Psoas muscle (tissue), 7 donors: ENCODE measurements at regions not wholly inside any gene's neighbourhood (a gene's known extent, or its start where the extent isn't known, plus 50 kb on each side); places are given as distances from the start of the nearest gene placed in this dataset.

Source experiments
- ATAC-seq, 4 donors: fragments of 200-7000 bp; cut with Tn5 transposase; one replicate each; pipeline ENCODE4 v1.9.1; 2020; ENCODE audit warnings: moderate library complexity in 3 of 4, mild to moderate bottlenecking in 2 of 4
- DNase-seq, 2 donors: peaks; one replicate each; pipeline ENCODE4 v3.0.0-alpha.2; 2020
- H3K27ac ChIP-seq: fragments of 200-600 bp; one replicate; pipeline ENCODE4 v1.8.0; 2022
- H3K27me3 ChIP-seq, 3 donors: fragments of 200-600 bp in 1 of 3; one replicate each; pipeline versions ENCODE4 v1.6.1 to v1.8.0; 2013 to 2022; ENCODE audit warnings: low read length in 2 of 3, mild to moderate bottlenecking in 2 of 3, moderate library complexity in 1 of 3; ENCODE audit not compliant: insufficient read depth in 3 of 3
- H3K36me3 ChIP-seq, 2 donors: fragments of 200-600 bp in 1 of 2; one replicate each; pipeline versions ENCODE4 v1.6.1 to v1.8.0; 2013 to 2022; ENCODE audit warnings: low read depth in 1 of 2, mild to moderate bottlenecking in 1 of 2, moderate library complexity in 1 of 2; ENCODE audit not compliant: insufficient read depth in 1 of 2
- H3K4me1 ChIP-seq: fragments of 200-600 bp; one replicate; pipeline ENCODE4 v1.8.0; 2022
- H3K4me3 ChIP-seq: fragments of 200-600 bp; one replicate; pipeline ENCODE4 v1.8.0; 2022; ENCODE audit warnings: mild to moderate bottlenecking
- H3K9me3 ChIP-seq: fragments of 200-600 bp; one replicate; pipeline ENCODE4 v1.8.0; 2022
- WGBS, 3 donors: extraction: QIAGEN DNeasy Blood & Tissue Kit; methylation state at CpG; one replicate each; pipeline versions ENCODE4 v1.1.6 to v1.1.7; 2013; 5-methylcytosine and 5-hydroxymethylcytosine counted together
- intact Hi-C, 2 donors: fragments of 100-400 bp; cut with DNase I; formaldehyde crosslinking; loops; one replicate each; pipeline versions ENCODE4 v1.11.0 to v1.14.2; 2022
- TF ChIP-seq, protein P1 (sequence below): fragments of 200-600 bp; IDR thresholded peaks from one replicate; pipeline ENCODE4 v1.8.0; 2022; ENCODE audit warnings: antibody characterized with exemption
- donor health status: healthy with polysubstance abuse.
- donor health status: DM: no; HTN: no; CAD: no; lungs with moderate emphysema.
- donor health status: Bipolar disorder and iron deficiency.
- donor health status: healthy.
- donor health status: DM: yes; HTN: yes; CAD: no.
- donor health status: DM: no; HTN: no; CAD: no.
- donor health status: DM: yes; HTN: yes; CAD: no.

GRCh38 chr21:35900539-35900938 lies 159.8 kb downstream of the SETD4 start:
- Histone ChIP-seq H3K9me3 (no peaks in the 10 kb centered on the region), H3K27ac (no peak overlapping the region), H3K27me3 (no peaks in the 10 kb centered on the region), H3K4me3 (no peak overlapping the region), H3K36me3 (no peaks in the 10 kb centered on the region), H3K4me1 (no peaks in the 10 kb centered on the region)
- TF ChIP-seq, protein P1, sequence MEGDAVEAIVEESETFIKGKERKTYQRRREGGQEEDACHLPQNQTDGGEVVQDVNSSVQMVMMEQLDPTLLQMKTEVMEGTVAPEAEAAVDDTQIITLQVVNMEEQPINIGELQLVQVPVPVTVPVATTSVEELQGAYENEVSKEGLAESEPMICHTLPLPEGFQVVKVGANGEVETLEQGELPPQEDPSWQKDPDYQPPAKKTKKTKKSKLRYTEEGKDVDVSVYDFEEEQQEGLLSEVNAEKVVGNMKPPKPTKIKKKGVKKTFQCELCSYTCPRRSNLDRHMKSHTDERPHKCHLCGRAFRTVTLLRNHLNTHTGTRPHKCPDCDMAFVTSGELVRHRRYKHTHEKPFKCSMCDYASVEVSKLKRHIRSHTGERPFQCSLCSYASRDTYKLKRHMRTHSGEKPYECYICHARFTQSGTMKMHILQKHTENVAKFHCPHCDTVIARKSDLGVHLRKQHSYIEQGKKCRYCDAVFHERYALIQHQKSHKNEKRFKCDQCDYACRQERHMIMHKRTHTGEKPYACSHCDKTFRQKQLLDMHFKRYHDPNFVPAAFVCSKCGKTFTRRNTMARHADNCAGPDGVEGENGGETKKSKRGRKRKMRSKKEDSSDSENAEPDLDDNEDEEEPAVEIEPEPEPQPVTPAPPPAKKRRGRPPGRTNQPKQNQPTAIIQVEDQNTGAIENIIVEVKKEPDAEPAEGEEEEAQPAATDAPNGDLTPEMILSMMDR, result no peak
- WGBS, 3 donors, result 27 to 39% (median 28%) methylated on average over 4 of the region's 4 CpGs
- ATAC-seq, result no peak
- DNase-seq, result no peak
- intact Hi-C loops, result no loop called here

DNA sequence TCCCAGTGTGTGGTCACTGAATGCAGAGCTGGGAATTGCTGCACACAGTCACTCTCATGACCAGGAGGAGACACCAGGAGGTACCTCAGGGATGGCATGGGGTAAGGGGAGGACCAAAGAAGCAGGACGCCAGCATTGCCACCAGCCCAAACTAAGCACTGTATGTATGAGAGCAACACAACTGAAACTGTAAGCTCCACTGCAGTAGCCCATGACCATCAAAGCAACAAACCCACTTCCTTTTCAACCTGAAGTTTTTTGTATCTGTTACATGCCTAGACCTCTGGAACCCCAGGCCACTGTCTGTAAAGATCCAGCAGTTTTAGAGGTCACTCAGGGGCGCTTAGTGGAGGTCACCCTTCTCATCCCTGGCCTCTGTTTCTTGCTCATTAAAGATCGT lies 164.3 kb downstream of the SETD4 start:
- Histone ChIP-seq H3K9me3 (no peaks in the 10 kb centered on the region), H3K27me3 (no peaks in the 10 kb centered on the region), H3K4me3 (no peak overlapping the region), H3K27ac (no peak overlapping the region), H3K36me3 (no peaks in the 10 kb centered on the region), H3K4me1 (no peaks in the 10 kb centered on the region)
- TF ChIP-seq, protein P1, result no peak
- ATAC-seq (no peak), DNase-seq (no peak)
- 70 to 83% (median 74%) methylated on average over 3 of the region's 3 CpGs for WGBS, 3 donors
- intact Hi-C loops, result no loop called here

DNA sequence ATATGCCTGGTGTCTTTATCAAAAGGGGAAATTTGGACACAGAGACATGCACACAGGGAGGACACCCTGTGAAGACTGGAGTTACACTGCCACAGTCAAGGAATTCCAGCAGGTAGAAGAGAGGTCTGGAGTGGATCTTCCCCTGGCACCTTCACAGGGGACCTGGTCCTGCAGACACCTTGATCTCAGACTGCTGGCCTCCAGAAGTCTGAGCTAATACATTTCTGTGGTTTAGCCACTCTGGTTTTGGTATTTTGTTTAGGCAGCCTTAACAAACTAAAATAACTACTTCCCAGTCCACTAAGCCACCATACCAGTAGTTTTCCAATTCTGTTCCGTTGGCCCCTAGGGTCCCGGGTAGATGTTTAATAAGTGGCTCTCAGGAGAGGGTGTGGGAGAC lies 164.7 kb downstream of the SETD4 start:
- TF ChIP-seq, protein P1, result no peak
- Histone ChIP-seq H3K27me3 (no peaks in the 10 kb centered on the region), H3K4me1 (no peaks in the 10 kb centered on the region), H3K9me3 (no peaks in the 10 kb centered on the region), H3K4me3 (no peak overlapping the region), H3K36me3 (no peaks in the 10 kb centered on the region), H3K27ac (no peak overlapping the region)
- WGBS, 3 donors, result 87 to 93% (median 90%) methylated on average over 2 of the region's 2 CpGs
- no peak for DNase-seq
- no peak for ATAC-seq
- intact Hi-C loops, result no loop called here

DNA sequence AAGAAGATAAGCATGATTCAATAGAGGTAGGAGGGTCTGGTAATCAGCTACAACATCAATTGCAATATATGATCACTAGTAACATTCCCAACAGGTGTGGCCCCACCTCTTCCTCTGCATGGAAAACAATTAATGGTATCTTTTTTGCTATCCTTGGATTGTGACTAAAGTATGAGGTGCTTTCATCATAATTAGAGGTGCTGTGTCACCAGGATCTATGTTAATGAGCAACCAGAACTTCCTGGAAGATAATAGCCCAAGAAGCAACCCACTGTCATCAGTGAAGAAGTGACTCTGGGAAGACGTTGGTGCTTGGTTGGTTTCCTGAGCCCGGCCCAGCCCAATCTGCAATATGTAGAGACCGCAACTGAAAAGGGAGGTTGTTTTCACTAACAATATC lies 167.2 kb downstream of the SETD4 start:
- H3K36me3 ChIP-seq, result no peaks in the 10 kb centered on the region
- no peak overlapping the region for H3K4me3 ChIP-seq
- TF ChIP-seq, protein P1, result no peak
- ATAC-seq (no peak), DNase-seq (no peak)
- intact Hi-C loops, result no loop called here
- H3K4me1 ChIP-seq, result no peaks in the 10 kb centered on the region
- WGBS, 3 donors, result 91 to 94% (median 94%) methylated on average over 3 of the region's 3 CpGs
- no peaks in the 10 kb centered on the region for H3K9me3 ChIP-seq
- H3K27ac ChIP-seq, result no peak overlapping the region
- H3K27me3 ChIP-seq, result no peaks in the 10 kb centered on the region

- no peak for ATAC-seq
- Histone ChIP-seq H3K27me3 (no peaks in the 10 kb centered on the region), H3K4me1 (no peaks in the 10 kb centered on the region), H3K4me3 (no peak overlapping the region), H3K36me3 (no peaks in the 10 kb centered on the region), H3K9me3 (no peaks in the 10 kb centered on the region), H3K27ac (no peak overlapping the region)
- intact Hi-C loops, result no loop called here
- WGBS, 3 donors, result 94 to 96% (median 95%) methylated on average over 40 of the region's 40 CpGs
- TF ChIP-seq, protein P1, result no peak
- DNase-seq, result no peak
Observed at GRCh38 chr21:35886887-35887286, 173.4 kb downstream of the SETD4 start.
